Mesendoderm (in vitro differentiated cells): ENCODE measurements at regions not wholly inside any gene's neighbourhood (a gene's known extent, or its start where the extent isn't known, plus 50 kb on each side); places are given as distances from the start of the nearest gene placed in this dataset.
A peak's percentile ranks its signal among the peaks of the same experiment; 100 is the strongest.
"Not testable (repeated sequence)": the region's sequence is repeated elsewhere in the genome, so short reads cannot be mapped to it uniquely, and the experiment has no call there.

Source experiments
- DNase-seq: peaks from one replicate; pipeline ENCODE4 v3.0.0; 2013
- H2AK5ac ChIP-seq: 2 replicates; pipeline ENCODE4 v1.6.1; 2013; ENCODE audit warnings: low read length, inconsistent platforms
- H2BK120ac ChIP-seq: 2 replicates; pipeline ENCODE4 v1.6.1; 2013; ENCODE audit warnings: low read depth, mild to moderate bottlenecking, low read length, moderate library complexity, mixed read lengths
- H2BK15ac ChIP-seq: replicated peaks from 2 replicates; pipeline ENCODE4 v1.6.1; 2013; ENCODE audit warnings: low read depth, mild to moderate bottlenecking, moderate library complexity
- H2BK5ac ChIP-seq: 2 replicates; pipeline ENCODE4 v1.6.1; 2013; ENCODE audit warnings: low read length, inconsistent platforms
- H3K18ac ChIP-seq: 2 replicates; pipeline ENCODE4 v1.6.1; 2013; ENCODE audit warnings: mild to moderate bottlenecking, low read length, mixed read lengths
- H3K23ac ChIP-seq: one replicate; pipeline ENCODE4 v1.6.1; 2013; ENCODE audit warnings: low read length
- H3K27ac ChIP-seq: 2 replicates; pipeline ENCODE4 v1.5.1; 2013; ENCODE audit warnings: low read depth, mild to moderate bottlenecking, inconsistent platforms, low read length, moderate library complexity
- H3K27me3 ChIP-seq: 2 replicates; pipeline ENCODE4 v1.6.1; 2013; ENCODE audit warnings: low read length, control low read depth, mild to moderate bottlenecking, inconsistent platforms; ENCODE audit not compliant: insufficient read depth, poor library complexity
- H3K36me3 ChIP-seq: 2 replicates; pipeline ENCODE4 v1.6.1; 2013; ENCODE audit warnings: low read length, inconsistent platforms; ENCODE audit not compliant: control insufficient read depth, insufficient read depth
- H3K4ac ChIP-seq: one replicate; pipeline ENCODE4 v1.6.1; 2013; ENCODE audit warnings: low read depth, mild to moderate bottlenecking, low read length, moderate library complexity
- H3K4me1 ChIP-seq: 2 replicates; pipeline ENCODE4 v1.6.1; 2013; ENCODE audit warnings: low read depth, low read length, inconsistent platforms; ENCODE audit not compliant: control insufficient read depth
- H3K4me2 ChIP-seq: 2 replicates; pipeline ENCODE4 v1.6.1; 2013; ENCODE audit warnings: low read length
- H3K4me3 ChIP-seq: 2 replicates; pipeline ENCODE4 v1.5.1; 2013; ENCODE audit warnings: mild to moderate bottlenecking, low read length
- H3K56ac ChIP-seq: one replicate; pipeline ENCODE4 v1.6.1; 2013; ENCODE audit warnings: low read length
- H3K79me1 ChIP-seq: 2 replicates; pipeline ENCODE4 v1.6.1; 2013; ENCODE audit warnings: low read length, inconsistent platforms
- H3K79me2 ChIP-seq: 2 replicates; pipeline ENCODE4 v1.6.1; 2013; ENCODE audit warnings: mild to moderate bottlenecking, low read length; ENCODE audit not compliant: control insufficient read depth, insufficient read depth
- H3K9ac ChIP-seq: 2 replicates; pipeline ENCODE4 v1.6.1; 2013; ENCODE audit warnings: low read length, inconsistent platforms
- H4K5ac ChIP-seq: one replicate; pipeline ENCODE4 v1.6.1; 2013; ENCODE audit warnings: low read length
- H4K8ac ChIP-seq: one replicate; pipeline ENCODE4 v1.6.1; 2013; ENCODE audit warnings: low read depth, mild to moderate bottlenecking, control low read depth, low read length, moderate library complexity
- WGBS: extraction: QIAGEN DNeasy Blood & Tissue Kit; methylation state at CpG from one replicate; pipeline ENCODE4 v1.1.7; 2013; ENCODE audit warnings: low lambda C conversion rate, missing lambda C conversion rate; ENCODE audit not compliant: insufficient coverage; ENCODE audit errors: extremely low coverage; 5-methylcytosine and 5-hydroxymethylcytosine counted together

GRCh38 chr5:91591076-91591475 is 208.0 kb upstream of the ARRDC3 start:
- Histone ChIP-seq H2BK15ac (no peak overlapping the region), H3K27me3 (no peaks in the 10 kb centered on the region), H3K4ac (no peak overlapping the region), H3K18ac (no peak overlapping the region), H3K79me2 (no peaks in the 10 kb centered on the region), H3K79me1 (no peaks in the 10 kb centered on the region), H3K36me3 (no peaks in the 10 kb centered on the region), H3K27ac (no peak overlapping the region), H2BK5ac (no peak overlapping the region), H3K56ac (no peak overlapping the region), H2AK5ac (no peak overlapping the region), H2BK120ac (no peak overlapping the region), H3K4me2 (no peak overlapping the region), H3K23ac (no peak overlapping the region), H3K4me3 (no peak overlapping the region), H4K8ac (no peak overlapping the region), H4K5ac (no peak overlapping the region), H3K4me1 (no peaks in the 10 kb centered on the region), H3K9ac (no peak overlapping the region)
- WGBS: no CpG with 5 or more reads among the region's 1 CpG
- DNase-seq: peak; percentile 69

DNA sequence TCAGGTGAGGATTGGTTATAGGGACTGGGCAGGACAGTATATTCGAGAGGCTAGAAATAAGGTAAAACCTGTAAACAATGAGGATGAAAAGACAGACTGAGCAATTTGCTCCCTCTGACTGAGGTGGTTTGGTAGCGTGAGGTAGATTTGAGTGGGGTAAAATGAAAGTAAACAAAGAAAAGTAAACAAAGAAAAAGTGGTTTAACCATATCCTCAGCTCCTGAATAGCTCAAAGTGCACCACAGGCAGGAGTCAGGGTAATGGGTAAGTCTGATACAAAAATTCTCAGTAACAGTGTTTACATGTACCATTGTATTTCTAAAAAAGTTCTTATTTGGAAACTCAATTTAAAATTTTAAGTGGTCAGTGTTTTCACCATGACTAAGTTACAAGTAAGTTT is 203.1 kb upstream of the ARRDC3 start:
- DNase-seq: no peak
- no peak overlapping the region for H3K4me2 ChIP-seq
- no CpG with 5 or more reads among the region's 2 CpGs for WGBS
- no peak overlapping the region for H3K9ac ChIP-seq
- no peak overlapping the region for H4K8ac ChIP-seq
- no peaks in the 10 kb centered on the region for H3K36me3 ChIP-seq
- H3K4me1 ChIP-seq: no peaks in the 10 kb centered on the region
- H3K79me2 ChIP-seq: no peaks in the 10 kb centered on the region
- no peak overlapping the region for H3K4ac ChIP-seq
- H4K5ac ChIP-seq: no peak overlapping the region
- no peak overlapping the region for H3K23ac ChIP-seq
- H2BK15ac ChIP-seq: no peak overlapping the region
- H2BK5ac ChIP-seq: no peak overlapping the region
- H3K27ac ChIP-seq: no peak overlapping the region
- no peak overlapping the region for H3K4me3 ChIP-seq
- no peak overlapping the region for H2AK5ac ChIP-seq
- no peaks in the 10 kb centered on the region for H3K27me3 ChIP-seq
- H3K79me1 ChIP-seq: no peaks in the 10 kb centered on the region
- H3K56ac ChIP-seq: no peak overlapping the region
- H3K18ac ChIP-seq: no peak overlapping the region
- no peak overlapping the region for H2BK120ac ChIP-seq

- H3K4ac ChIP-seq: no peak overlapping the region
- no peak for DNase-seq
- H3K27ac ChIP-seq: no peak overlapping the region
- H4K8ac ChIP-seq: no peak overlapping the region
- H3K27me3 ChIP-seq: no peaks in the 10 kb centered on the region
- no peak overlapping the region for H3K56ac ChIP-seq
- no peaks in the 10 kb centered on the region for H3K4me1 ChIP-seq
- H3K4me3 ChIP-seq: no peak overlapping the region
- H3K79me1 ChIP-seq: no peaks in the 10 kb centered on the region
- H4K5ac ChIP-seq: no peak overlapping the region
- H3K79me2 ChIP-seq: no peaks in the 10 kb centered on the region
- no peak overlapping the region for H3K23ac ChIP-seq
- H2AK5ac ChIP-seq: no peak overlapping the region
- H3K4me2 ChIP-seq: no peak overlapping the region
- H2BK15ac ChIP-seq: no peak overlapping the region
- no CpG with 5 or more reads among the region's 2 CpGs for WGBS
- H3K9ac ChIP-seq: no peak overlapping the region
- no peaks in the 10 kb centered on the region for H3K36me3 ChIP-seq
- no peak overlapping the region for H2BK120ac ChIP-seq
- H2BK5ac ChIP-seq: no peak overlapping the region
- H3K18ac ChIP-seq: no peak overlapping the region
These were observed 201.2 kb upstream of the ARRDC3 start for GRCh38 chr5:91584352-91584751.

- not testable (repeated sequence) for H3K18ac ChIP-seq, H3K79me2 ChIP-seq, H3K79me1 ChIP-seq, H3K36me3 ChIP-seq, H3K4ac ChIP-seq, H2BK15ac ChIP-seq, H3K4me1 ChIP-seq, H3K27ac ChIP-seq, H3K23ac ChIP-seq, H4K8ac ChIP-seq, H3K4me2 ChIP-seq, H2BK5ac ChIP-seq, DNase-seq, H3K4me3 ChIP-seq, H3K27me3 ChIP-seq, H2BK120ac ChIP-seq, H3K56ac ChIP-seq, H2AK5ac ChIP-seq, H3K9ac ChIP-seq, H4K5ac ChIP-seq
- WGBS: no CpG with 5 or more reads among the region's 2 CpGs
These were observed 182.9 kb upstream of the ARRDC3 start for GRCh38 chr5:91566012-91566411.

GRCh38 chr5:91562922-91563321 is 179.8 kb upstream of the ARRDC3 start:
- WGBS: no CpG with 5 or more reads among the region's 3 CpGs
- Histone ChIP-seq H3K27me3 (no peaks in the 10 kb centered on the region), H3K4me1 (no peaks in the 10 kb centered on the region)

GRCh38 chr5:91541696-91542095 is 158.6 kb upstream of the ARRDC3 start:
- Histone ChIP-seq H3K4me1 (no peaks in the 10 kb centered on the region), H3K4ac (no peak overlapping the region), H3K9ac (no peak overlapping the region), H2BK5ac (no peak overlapping the region), H3K36me3 (no peaks in the 10 kb centered on the region), H3K23ac (no peak overlapping the region), H3K27ac (no peak overlapping the region), H2BK15ac (no peak overlapping the region), H3K79me1 (no peaks in the 10 kb centered on the region), H2BK120ac (no peak overlapping the region), H3K79me2 (no peaks in the 10 kb centered on the region), H2AK5ac (no peak overlapping the region), H3K4me3 (no peak overlapping the region), H3K27me3 (no peaks in the 10 kb centered on the region), H3K56ac (no peak overlapping the region), H3K18ac (no peak overlapping the region), H4K5ac (no peak overlapping the region), H4K8ac (no peak overlapping the region), H3K4me2 (no peak overlapping the region)
- no peak for DNase-seq

More at GRCh38 chr5:91562922-91563321, 179.8 kb upstream of the ARRDC3 start:
- no peak overlapping the region for H2BK5ac ChIP-seq
- no peak overlapping the region for H2BK120ac ChIP-seq
- H3K79me2 ChIP-seq: no peaks in the 10 kb centered on the region
- no peak overlapping the region for H3K4ac ChIP-seq
- H3K9ac ChIP-seq: no peak overlapping the region
- H3K23ac ChIP-seq: no peak overlapping the region
- no peak overlapping the region for H3K4me3 ChIP-seq
- H3K27ac ChIP-seq: no peak overlapping the region
- no peak overlapping the region for H4K8ac ChIP-seq
- no peak overlapping the region for H3K4me2 ChIP-seq
- no peak overlapping the region for H3K18ac ChIP-seq
- no peak overlapping the region for H2AK5ac ChIP-seq
- H2BK15ac ChIP-seq: no peak overlapping the region
- H4K5ac ChIP-seq: no peak overlapping the region
- no peak for DNase-seq
- H3K79me1 ChIP-seq: no peaks in the 10 kb centered on the region
- H3K36me3 ChIP-seq: no peaks in the 10 kb centered on the region
- no peak overlapping the region for H3K56ac ChIP-seq
